Stomach (tissue), 4 donors: ENCODE measurements at regions not wholly inside any gene's neighbourhood (a gene's known extent, or its start where the extent isn't known, plus 50 kb on each side); places are given as distances from the start of the nearest gene placed in this dataset.

Experiments
- CTCF ChIP-seq, 7 experiments: fragments of 450-650 bp in 4 of 7; fragments of 200-600 bp in 3 of 7; sonication (generic) in 3 of 7; IDR thresholded peaks; one replicate each; pipeline ENCODE4 v1.5.1; 2016 to 2019; ENCODE audit warnings: antibody characterized with exemption in 7 of 7, control low read depth in 2 of 7, mild to moderate bottlenecking in 1 of 7
- EP300 ChIP-seq: sonication (generic); formaldehyde crosslinking; IDR thresholded peaks from one replicate; pipeline ENCODE4 v1.6.1; 2017; ENCODE audit warnings: antibody characterized with exemption
- POLR2A ChIP-seq, 4 donors: fragments of 450-650 bp; IDR thresholded peaks; one replicate each; pipeline ENCODE4 v1.6.1; 2016; ENCODE audit warnings: antibody characterized with exemption in 4 of 4, control low read depth in 2 of 4, mild to moderate bottlenecking in 1 of 4, moderate library complexity in 1 of 4
- POLR2AphosphoS5 ChIP-seq, 3 donors: sonication (generic); formaldehyde crosslinking; IDR thresholded peaks; one replicate each; pipeline ENCODE4 v1.6.1; 2016; ENCODE audit warnings: antibody characterized with exemption in 3 of 3

- TF ChIP-seq POLR2A (IDR thresholded peaks at IDR 0.05) (no peak), EP300 (no peak), CTCF (IDR thresholded peaks at IDR 0.05) (no peak), POLR2AphosphoS5 (IDR thresholded peaks at IDR 0.05) (no peak)
Observed at GRCh38 chr14:43540948-43541347, 966.1 kb downstream of the FSCB start.
